HL-60 (cell line): ENCODE measurements at regions not wholly inside any gene's neighbourhood (a gene's known extent, or its start where the extent isn't known, plus 50 kb on each side); places are given as distances from the start of the nearest gene placed in this dataset.

Experiments
- CTCF ChIP-seq: IDR thresholded peaks from one replicate; pipeline ENCODE4 v1.5.1; 2011; ENCODE audit warnings: low read length, control low read depth, inconsistent platforms; ENCODE audit not compliant: insufficient read depth
- POLR2AphosphoS5 ChIP-seq: IDR thresholded peaks from 2 replicates; pipeline ENCODE4 v1.6.1; 2012; ENCODE audit warnings: low read depth
- REST ChIP-seq: IDR thresholded peaks from 2 replicates; pipeline ENCODE4 v1.6.1; 2012; ENCODE audit warnings: low read depth; ENCODE audit not compliant: insufficient replicate concordance

GRCh38 chr3:29011441-29011840 is 269.4 kb upstream of the RBMS3 start:
- TF ChIP-seq CTCF (no peak), POLR2AphosphoS5 (no peak), REST (no peak)
